HUES6 (cell line): ENCODE measurements at regions not wholly inside any gene's neighbourhood (a gene's known extent, or its start where the extent isn't known, plus 50 kb on each side); places are given as distances from the start of the nearest gene placed in this dataset.

Experiments
- H3K27ac ChIP-seq: 2 replicates; pipeline ENCODE4 v1.7.0; 2013; ENCODE audit warnings: low read depth, mild to moderate bottlenecking, low read length, inconsistent platforms
- H3K27me3 ChIP-seq: 2 replicates; pipeline ENCODE4 v1.6.1; 2013; ENCODE audit warnings: low read length; ENCODE audit not compliant: control insufficient read depth, insufficient read depth
- H3K36me3 ChIP-seq: 2 replicates; pipeline ENCODE4 v1.6.1; 2013; ENCODE audit warnings: low read length; ENCODE audit not compliant: control insufficient read depth, insufficient read depth
- H3K4me1 ChIP-seq: 2 replicates; pipeline ENCODE4 v1.6.1; 2013; ENCODE audit warnings: low read length; ENCODE audit not compliant: control insufficient read depth, insufficient read depth
- H3K4me3 ChIP-seq: 2 replicates; pipeline ENCODE4 v1.5.1; 2013; ENCODE audit warnings: low read depth, low read length
- H3K9ac ChIP-seq: one replicate; pipeline ENCODE4 v1.6.1; 2013; ENCODE audit warnings: mild to moderate bottlenecking, low read length
- H3K9me3 ChIP-seq: 2 replicates; pipeline ENCODE4 v1.6.1; 2013; ENCODE audit warnings: low read depth, low read length; ENCODE audit not compliant: control insufficient read depth, insufficient read depth

DNA sequence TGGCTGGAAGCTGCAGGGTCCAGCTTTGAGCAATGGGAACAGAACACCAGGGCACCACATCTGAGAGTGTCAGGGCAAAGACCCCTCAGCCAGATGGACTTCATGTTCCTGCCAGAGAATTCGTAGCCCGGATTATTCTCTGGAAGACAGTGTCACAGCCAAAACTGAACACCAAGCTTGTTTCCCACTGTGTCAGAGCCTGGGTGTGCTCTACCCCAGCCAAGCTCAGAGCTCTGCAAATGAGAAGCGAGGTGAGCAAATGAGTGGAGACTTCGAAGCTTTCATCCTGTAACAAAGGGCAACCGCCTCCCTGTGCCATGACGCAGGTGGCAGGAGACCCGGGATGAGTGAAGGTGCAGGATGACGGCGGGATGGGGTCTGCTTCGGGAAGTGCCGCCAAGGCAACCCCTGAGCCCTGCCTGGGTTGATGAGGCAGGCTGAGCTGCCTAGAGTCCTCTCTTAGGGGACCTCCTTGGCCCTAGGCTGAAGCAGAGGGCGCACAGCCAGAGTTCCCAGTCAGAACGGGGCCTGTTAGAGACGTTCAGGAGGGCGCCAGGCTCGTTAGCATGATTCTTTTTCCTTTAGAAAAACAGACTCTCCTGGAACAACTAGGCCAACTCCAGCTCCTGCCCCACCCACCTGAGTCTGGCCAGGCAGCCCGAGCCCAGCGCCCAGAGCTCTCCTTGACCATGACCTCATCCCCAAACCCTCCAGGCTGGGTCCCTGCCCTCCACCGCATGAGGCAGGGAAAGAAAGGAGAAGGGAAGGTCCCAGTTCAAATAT, 187.7 kb downstream of the SOD2 start:
- Histone ChIP-seq H3K4me3 (no peak overlapping the region), H3K4me1 (no peaks in the 10 kb centered on the region), H3K27ac (no peak overlapping the region), H3K36me3 (no peaks in the 10 kb centered on the region), H3K27me3 (no peaks in the 10 kb centered on the region), H3K9me3 (no peaks in the 10 kb centered on the region), H3K9ac (no peak overlapping the region)

- Histone ChIP-seq H3K4me1 (no peaks in the 10 kb centered on the region), H3K9me3 (0 out of 2 replicates have a peak, but pooled peaks cover 4% of the 10 kb centered on the region), H3K4me3 (no peak overlapping the region), H3K27ac (no peak overlapping the region), H3K27me3 (no peaks in the 10 kb centered on the region), H3K9ac (no peak overlapping the region), H3K36me3 (no peaks in the 10 kb centered on the region)
Measured at GRCh38 chr6:159501558-159501957, 191.5 kb downstream of the SOD2 start.

DNA sequence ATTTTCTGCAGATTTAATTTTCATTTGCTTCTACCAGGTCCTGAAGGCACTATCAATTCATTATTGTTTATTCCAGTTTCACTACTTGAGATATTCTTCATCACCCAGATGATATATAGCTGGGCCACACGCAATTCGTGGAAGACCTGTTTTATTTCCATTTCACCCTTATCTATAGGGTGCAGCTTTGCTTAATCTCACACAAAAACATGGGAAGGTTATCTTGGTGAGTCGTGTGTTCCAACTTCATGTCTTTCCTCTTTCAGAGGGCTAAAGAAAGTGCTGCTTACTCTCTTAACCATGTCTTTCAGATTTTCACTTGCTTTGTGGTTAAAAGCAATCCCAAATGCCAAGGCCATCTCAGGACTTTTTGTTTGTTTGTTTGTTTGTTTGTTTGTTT, 194.0 kb downstream of the SOD2 start:
- no peaks in the 10 kb centered on the region for H3K36me3 ChIP-seq
- H3K9me3 ChIP-seq, result 0 out of 2 replicates have a peak, but pooled peaks cover 4% of the 10 kb centered on the region
- no peaks in the 10 kb centered on the region for H3K27me3 ChIP-seq
- no peak overlapping the region for H3K4me3 ChIP-seq
- no peak overlapping the region for H3K27ac ChIP-seq
- no peak overlapping the region for H3K9ac ChIP-seq
- H3K4me1 ChIP-seq, result no peaks in the 10 kb centered on the region

- H3K36me3 ChIP-seq, result no peaks in the 10 kb centered on the region
- H3K9ac ChIP-seq, result no peak overlapping the region
- H3K27ac ChIP-seq, result no peak overlapping the region
- 0 out of 2 replicates have a peak, but pooled peaks cover 4% of the 10 kb centered on the region for H3K9me3 ChIP-seq
- no peaks in the 10 kb centered on the region for H3K27me3 ChIP-seq
- no peaks in the 10 kb centered on the region for H3K4me1 ChIP-seq
- H3K4me3 ChIP-seq, result no peak overlapping the region
Measured at GRCh38 chr6:159494586-159494972, 198.5 kb downstream of the SOD2 start.

DNA sequence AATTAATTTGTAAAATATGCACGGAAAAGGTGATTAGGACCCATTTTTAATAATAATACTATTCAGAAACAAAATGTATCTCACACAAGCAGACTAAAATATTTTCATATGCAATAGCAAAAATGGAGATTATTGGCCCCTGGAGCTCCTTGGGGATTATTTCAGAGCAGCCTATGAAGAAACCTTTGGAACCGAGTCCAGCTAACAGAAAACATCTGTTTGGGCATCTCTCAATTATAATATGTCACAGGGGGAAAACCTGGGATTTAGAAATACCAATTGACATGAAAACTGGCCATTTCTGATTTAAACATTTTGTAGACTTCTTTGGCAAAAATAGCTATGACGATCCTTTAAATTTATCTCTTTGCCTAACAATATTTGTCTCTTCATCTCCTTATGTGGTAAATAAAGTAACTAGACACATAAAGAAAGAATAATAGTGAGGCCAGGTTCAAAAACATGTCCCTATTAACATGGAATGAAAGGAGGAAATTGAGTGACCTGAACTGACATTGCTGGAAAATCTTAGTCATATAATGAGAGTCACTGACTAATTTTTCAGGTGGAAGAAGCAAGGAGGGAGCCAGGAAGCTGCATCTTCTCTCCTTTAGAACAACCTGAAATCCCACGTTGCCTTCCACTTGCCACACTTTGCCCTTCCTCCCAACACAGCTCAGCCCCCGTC, 199.0 kb downstream of the SOD2 start:
- no peak overlapping the region for H3K9ac ChIP-seq
- no peak overlapping the region for H3K4me3 ChIP-seq
- no peaks in the 10 kb centered on the region for H3K27me3 ChIP-seq
- no peaks in the 10 kb centered on the region for H3K36me3 ChIP-seq
- 0 out of 2 replicates have a peak, but pooled peaks cover 2% of the 10 kb centered on the region for H3K9me3 ChIP-seq
- H3K4me1 ChIP-seq, result no peaks in the 10 kb centered on the region
- H3K27ac ChIP-seq, result no peak overlapping the region

DNA sequence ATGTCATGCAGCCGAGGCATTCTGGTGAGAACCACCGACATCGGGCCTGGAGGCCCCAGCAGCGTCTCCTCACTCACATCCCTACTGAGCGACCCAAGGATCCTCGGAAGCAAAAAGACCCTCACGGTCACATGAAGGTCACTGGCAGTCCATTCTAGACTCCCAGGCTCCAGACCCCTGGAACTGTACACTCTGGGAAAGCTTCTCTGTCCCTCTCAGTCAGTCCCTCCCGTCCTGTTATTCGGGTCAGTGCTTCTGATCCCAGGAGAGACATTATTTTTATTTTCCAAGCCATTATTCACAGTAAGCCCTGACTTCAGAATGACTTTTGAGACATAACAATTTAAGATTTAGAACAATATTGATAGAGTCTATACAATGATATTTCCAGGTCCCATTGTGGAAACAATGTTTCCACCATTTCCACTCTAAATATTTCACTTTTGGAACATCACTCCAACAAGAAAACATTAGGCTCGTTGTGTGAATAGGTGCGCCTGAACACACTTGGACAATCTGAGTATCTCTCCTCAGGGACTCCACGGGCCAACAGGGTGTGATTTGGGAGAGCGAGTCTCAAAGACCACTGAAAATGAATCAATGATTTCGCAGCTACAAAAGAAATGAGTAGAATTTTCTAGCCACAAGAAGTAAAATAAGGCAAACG, 199.7 kb downstream of the SOD2 start:
- no peak overlapping the region for H3K27ac ChIP-seq
- H3K9ac ChIP-seq, result no peak overlapping the region
- no peak overlapping the region for H3K4me3 ChIP-seq
- no peaks in the 10 kb centered on the region for H3K4me1 ChIP-seq
- no peaks in the 10 kb centered on the region for H3K36me3 ChIP-seq
- H3K9me3 ChIP-seq, result no peaks in the 10 kb centered on the region
- H3K27me3 ChIP-seq, result no peaks in the 10 kb centered on the region

- Histone ChIP-seq H3K27me3 (no peaks in the 10 kb centered on the region), H3K4me1 (0 out of 2 replicates have a peak, but pooled peaks cover 4% of the 10 kb centered on the region), H3K27ac (no peak overlapping the region), H3K9ac (no peak overlapping the region), H3K36me3 (no peaks in the 10 kb centered on the region), H3K4me3 (no peak overlapping the region), H3K9me3 (no peaks in the 10 kb centered on the region)
Measured at GRCh38 chr6:159490298-159490937, 202.6 kb downstream of the SOD2 start.

DNA sequence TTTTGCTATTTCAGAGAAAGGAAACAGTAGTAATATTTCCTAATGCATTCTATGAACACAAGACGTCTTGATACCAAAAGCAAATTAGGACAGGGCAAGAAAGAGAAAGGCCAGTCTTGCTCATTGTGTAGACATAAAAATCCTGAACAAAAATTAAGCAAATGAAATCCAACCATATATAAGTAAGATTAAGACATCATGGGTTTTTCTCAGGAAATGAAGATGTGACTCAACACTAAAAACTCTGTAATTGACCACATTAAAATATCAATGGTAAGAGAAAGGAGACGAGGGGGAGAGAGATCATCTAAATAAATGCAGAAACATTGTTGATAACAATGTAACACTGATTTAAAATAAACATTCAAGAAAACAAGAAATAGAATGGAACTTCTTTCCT, 205.4 kb downstream of the SOD2 start:
- H3K9ac ChIP-seq, result no peak overlapping the region
- H3K27ac ChIP-seq, result no peak overlapping the region
- H3K27me3 ChIP-seq, result no peaks in the 10 kb centered on the region
- no peaks in the 10 kb centered on the region for H3K9me3 ChIP-seq
- no peaks in the 10 kb centered on the region for H3K36me3 ChIP-seq
- H3K4me3 ChIP-seq, result no peak overlapping the region
- H3K4me1 ChIP-seq, result 0 out of 2 replicates have a peak, but pooled peaks cover 4% of the 10 kb centered on the region

- Histone ChIP-seq H3K4me3 (no peak overlapping the region), H3K4me1 (0 out of 2 replicates have a peak, but pooled peaks cover 4% of the 10 kb centered on the region), H3K9ac (no peak overlapping the region), H3K27me3 (no peaks in the 10 kb centered on the region), H3K36me3 (no peaks in the 10 kb centered on the region), H3K9me3 (no peaks in the 10 kb centered on the region), H3K27ac (no peak overlapping the region)
Measured at GRCh38 chr6:159483259-159483658, 209.8 kb downstream of the SOD2 start.

- no peaks in the 10 kb centered on the region for H3K27me3 ChIP-seq
- H3K4me1 ChIP-seq, result no peaks in the 10 kb centered on the region
- H3K36me3 ChIP-seq, result no peaks in the 10 kb centered on the region
- H3K9ac ChIP-seq, result no peak overlapping the region
- no peaks in the 10 kb centered on the region for H3K9me3 ChIP-seq
- no peak overlapping the region for H3K27ac ChIP-seq
- no peak overlapping the region for H3K4me3 ChIP-seq
Measured at GRCh38 chr6:159481897-159482296, 211.1 kb downstream of the SOD2 start.
